HCT116 (cell line): ENCODE measurements at regions not wholly inside any gene's neighbourhood (a gene's known extent, or its start where the extent isn't known, plus 50 kb on each side); places are given as distances from the start of the nearest gene placed in this dataset.

Experiments used
- ATAC-seq: fragments of 200-7000 bp; cut with Tn5 transposase; 2 replicates; pipeline ENCODE4 v1.9.1; 2020; ENCODE audit warnings: mild to moderate bottlenecking, moderate library complexity
- BruUV-seq: library from RNA; stranded (reverse); fragments of 400-500 nt; replicated peaks from 2 replicates; lab custom pipeline; 2021; lab: Mats Ljungman, UMichigan
- CTCF ChIA-PET: fragments of 300-600 bp; sonication (Branson Sonifier 250); formaldehyde crosslinking; loops from one replicate; lab custom pipeline; 2021; ENCODE audit warnings: antibody characterized with exemption; lab: Charles Lee
- POLR2A ChIA-PET: fragments of 300-600, 350-600 bp; sonication (Branson Sonifier 250); formaldehyde crosslinking; loops from one replicate; lab custom pipeline; 2021; ENCODE audit warnings: antibody characterized with exemption; lab: Charles Lee
- RAD21 ChIA-PET, 2 experiments: fragments of 300-600 bp; sonication (Branson Sonifier 250); formaldehyde crosslinking; loops; one replicate each; lab custom pipeline; 2023; ENCODE audit warnings: low total read pairs in 2 of 2; ENCODE audit not compliant: uncharacterized antibody in 2 of 2, unreplicated experiment in 2 of 2, low non-redundant PET in 1 of 2; lab: Charles Lee
- DNase-seq: peaks from one replicate; pipeline ENCODE4 v3.0.0-alpha.2; 2010; ENCODE audit warnings: low read depth, low spot score
- H2AFZ ChIP-seq: fragments of 200-600 bp; shearing (Covaris generic), sonication (generic); 2 replicates; pipeline ENCODE4 v1.6.1; 2017; ENCODE audit warnings: low read depth, mixed run types, mixed read lengths, antibody characterized with exemption, low read length; ENCODE audit not compliant: poor library complexity, severe bottlenecking
- H3K27ac ChIP-seq: 2 replicates; pipeline ENCODE4 v1.5.1; 2012; ENCODE audit warnings: low read depth, low read length
- H3K27me3 ChIP-seq: fragments of 200-600 bp; sonication (generic); 2 replicates; pipeline ENCODE4 v1.6.1; 2016; ENCODE audit warnings: mixed run types, low read length, mixed read lengths; ENCODE audit not compliant: insufficient read depth
- H3K36me3 ChIP-seq, 2 experiments: fragments of 200-500 bp in 1 of 2; fragments of 200-600 bp in 1 of 2; sonication (Bioruptor generic) in 1 of 2; sonication (generic) in 1 of 2; 2 replicates each; pipeline versions ENCODE4 v1.5.1 to v1.6.1; 2014 to 2016; ENCODE audit warnings: low read length in 2 of 2, inconsistent platforms in 1 of 2, mixed read lengths in 1 of 2, mixed run types in 1 of 2; ENCODE audit not compliant: insufficient read depth in 2 of 2, control insufficient read depth in 1 of 2
- H3K4me1 ChIP-seq, 2 experiments: fragments of 200-600 bp in 1 of 2; sonication (generic) in 1 of 2; 2 replicates each; pipeline versions ENCODE4 v1.5.1 to v1.6.1; 2012 to 2017; ENCODE audit warnings: low read length in 2 of 2, inconsistent platforms in 1 of 2, mild to moderate bottlenecking in 1 of 2, mixed read lengths in 1 of 2, mixed run types in 1 of 2, moderate library complexity in 1 of 2; ENCODE audit not compliant: insufficient read depth in 2 of 2, control insufficient read depth in 1 of 2
- H3K4me2 ChIP-seq: fragments of 200-600 bp; sonication (generic); 2 replicates; pipeline ENCODE4 v1.6.1; 2017; ENCODE audit warnings: mixed run types, low read length, mixed read lengths
- H3K4me3 ChIP-seq, 2 experiments: fragments of 200-600 bp in 1 of 2; sonication (generic) in 1 of 2; replicated peaks in 1 of 2; 2 replicates each; pipeline ENCODE4 v1.5.1; 2011 to 2016; ENCODE audit warnings: low read length in 2 of 2, control low read depth in 1 of 2, low read depth in 1 of 2, mild to moderate bottlenecking in 1 of 2, mixed read lengths in 1 of 2, mixed run types in 1 of 2
- H3K79me2 ChIP-seq: fragments of 200-600 bp; sonication (generic); 2 replicates; pipeline ENCODE4 v1.6.1; 2017; ENCODE audit warnings: mild to moderate bottlenecking, mixed run types, low read length, moderate library complexity, mixed read lengths; ENCODE audit not compliant: insufficient read depth
- H3K9ac ChIP-seq: fragments of 200-600 bp; sonication (generic); 2 replicates; pipeline ENCODE4 v1.6.1; 2016; ENCODE audit warnings: low read length, mixed read lengths
- H3K9me2 ChIP-seq: fragments of 200-600 bp; sonication (generic), shearing (Covaris generic); 2 replicates; pipeline ENCODE4 v1.6.1; 2017; ENCODE audit warnings: mixed run types, mild to moderate bottlenecking, moderate library complexity; ENCODE audit not compliant: insufficient read depth
- H3K9me3 ChIP-seq, 2 experiments: fragments of 200-500 bp in 1 of 2; fragments of 200-600 bp in 1 of 2; sonication (Bioruptor generic) in 1 of 2; sonication (generic) in 1 of 2; 2 replicates each; pipeline ENCODE4 v1.6.1; 2014 to 2017; ENCODE audit warnings: low read length in 2 of 2, mixed read lengths in 2 of 2, inconsistent platforms in 1 of 2, low read depth in 1 of 2, mild to moderate bottlenecking in 1 of 2, mixed run types in 1 of 2, moderate library complexity in 1 of 2; ENCODE audit not compliant: control insufficient read depth in 1 of 2, insufficient read depth in 1 of 2
- H4K20me1 ChIP-seq: fragments of 200-600 bp; sonication (generic), shearing (Covaris generic); 2 replicates; pipeline ENCODE4 v1.6.1; 2017; ENCODE audit warnings: mixed run types, mild to moderate bottlenecking, moderate library complexity; ENCODE audit not compliant: insufficient read depth
- CBX3 ChIP-seq: IDR thresholded peaks from 2 replicates; pipeline ENCODE4 v1.6.1; 2012; ENCODE audit warnings: low read depth
- CEBPB ChIP-seq: IDR thresholded peaks from 2 replicates; pipeline ENCODE4 v1.6.1; 2012; ENCODE audit warnings: low read depth
- EZH2 ChIP-seq: fragments of 200-600 bp; sonication (generic); IDR thresholded peaks from 2 replicates; pipeline ENCODE4 v1.6.1; 2017; ENCODE audit warnings: antibody characterized with exemption, mixed run types
- EZH2phosphoT487 ChIP-seq: fragments of 200-600 bp; IDR thresholded peaks from 2 replicates; pipeline ENCODE4 v1.6.1; 2018; ENCODE audit warnings: antibody characterized with exemption, borderline replicate concordance
- FOSL1 ChIP-seq: IDR thresholded peaks from 2 replicates; pipeline ENCODE4 v1.6.1; 2012; ENCODE audit warnings: low read depth
- POLR2AphosphoS5 ChIP-seq: IDR thresholded peaks from 2 replicates; pipeline ENCODE4 v1.6.1; 2011; ENCODE audit warnings: mild to moderate bottlenecking, low read depth, low read length, moderate library complexity
- RAD21 ChIP-seq: IDR thresholded peaks from 2 replicates; pipeline ENCODE4 v1.6.1; 2012; ENCODE audit warnings: low read depth, mild to moderate bottlenecking
- SRF ChIP-seq: IDR thresholded peaks from 2 replicates; pipeline ENCODE4 v1.6.1; 2012; ENCODE audit warnings: low read depth
- TCF7L2 ChIP-seq: IDR thresholded peaks from 2 replicates; pipeline ENCODE4 v1.7.0; 2011; ENCODE audit warnings: borderline replicate concordance, inconsistent platforms; ENCODE audit not compliant: insufficient read depth, insufficient read length; ENCODE audit errors: extremely low read depth
- ZFX ChIP-seq: fragments of 450-650 bp; IDR thresholded peaks from 2 replicates; pipeline ENCODE4 v1.6.1; 2017
- ZNF274 ChIP-seq: fragments of 200-500 bp; sonication (Bioruptor generic); IDR thresholded peaks from 2 replicates; pipeline ENCODE4 v1.6.1; 2014; ENCODE audit warnings: mild to moderate bottlenecking, low read depth, low read length, inconsistent platforms
- intact Hi-C: fragments of 100-400 bp; cut with micrococcal nuclease; formaldehyde crosslinking; loops from 2 replicates; pipeline ENCODE4 v1.10.0; 2022
- TF ChIP-seq, protein P1 (sequence below): IDR thresholded peaks from 2 replicates; pipeline ENCODE4 v1.6.1; 2011; ENCODE audit warnings: mild to moderate bottlenecking, low read length, moderate library complexity; ENCODE audit not compliant: insufficient replicate concordance; ENCODE audit errors: extremely low read depth
- TF ChIP-seq, protein P2 (sequence below): IDR thresholded peaks from 2 replicates; pipeline ENCODE4 v1.6.1; 2012
- TF ChIP-seq, protein P3 (sequence below): IDR thresholded peaks from 2 replicates; pipeline ENCODE4 v1.6.1; 2012; ENCODE audit warnings: low read depth

DNA sequence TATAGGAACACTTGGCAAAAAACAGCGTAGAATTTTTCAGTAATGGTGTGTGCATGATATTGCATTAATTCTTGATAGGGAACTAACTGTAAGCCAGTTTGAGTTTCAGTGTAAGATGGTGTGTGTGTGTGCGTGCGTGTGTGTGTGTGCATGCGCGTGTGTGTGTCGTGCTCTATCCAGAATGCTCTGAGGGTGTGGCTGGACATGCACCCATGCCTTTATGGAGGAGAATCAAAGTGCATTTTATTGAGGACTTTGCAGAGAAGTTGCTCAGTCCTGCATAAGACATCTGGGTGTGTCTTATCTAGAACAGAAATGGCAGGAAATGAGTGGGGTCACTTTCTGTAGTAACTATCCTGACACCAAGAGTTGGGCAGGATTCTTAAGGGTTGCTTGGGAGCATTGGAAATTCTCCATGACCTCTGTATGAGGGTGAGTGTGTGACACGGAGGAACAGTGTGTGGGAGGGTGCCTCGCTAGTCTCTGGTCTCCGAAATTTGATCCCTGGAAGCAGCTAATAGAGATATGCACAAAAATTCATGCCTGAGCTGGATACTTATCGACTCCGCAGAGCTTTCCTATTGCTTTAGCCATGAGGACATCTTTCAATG is 252.2 kb downstream of the TSHZ3 start:
- H3K4me1 ChIP-seq = no peaks in the 10 kb centered on the region
- intact Hi-C loops = no loop called here
- no peak overlapping the region for H3K27ac ChIP-seq
- RAD21 ChIA-PET = no interaction called here
- TF ChIP-seq EZH2 (no peak), SRF (no peak), CBX3 (no peak), EZH2phosphoT487 (no peak), POLR2AphosphoS5 (no peak), ZNF274 (no peak), FOSL1 (no peak), CEBPB (no peak), TCF7L2 (no peak), ZFX (no peak), RAD21 (no peak)
- TF ChIP-seq, protein P1, sequence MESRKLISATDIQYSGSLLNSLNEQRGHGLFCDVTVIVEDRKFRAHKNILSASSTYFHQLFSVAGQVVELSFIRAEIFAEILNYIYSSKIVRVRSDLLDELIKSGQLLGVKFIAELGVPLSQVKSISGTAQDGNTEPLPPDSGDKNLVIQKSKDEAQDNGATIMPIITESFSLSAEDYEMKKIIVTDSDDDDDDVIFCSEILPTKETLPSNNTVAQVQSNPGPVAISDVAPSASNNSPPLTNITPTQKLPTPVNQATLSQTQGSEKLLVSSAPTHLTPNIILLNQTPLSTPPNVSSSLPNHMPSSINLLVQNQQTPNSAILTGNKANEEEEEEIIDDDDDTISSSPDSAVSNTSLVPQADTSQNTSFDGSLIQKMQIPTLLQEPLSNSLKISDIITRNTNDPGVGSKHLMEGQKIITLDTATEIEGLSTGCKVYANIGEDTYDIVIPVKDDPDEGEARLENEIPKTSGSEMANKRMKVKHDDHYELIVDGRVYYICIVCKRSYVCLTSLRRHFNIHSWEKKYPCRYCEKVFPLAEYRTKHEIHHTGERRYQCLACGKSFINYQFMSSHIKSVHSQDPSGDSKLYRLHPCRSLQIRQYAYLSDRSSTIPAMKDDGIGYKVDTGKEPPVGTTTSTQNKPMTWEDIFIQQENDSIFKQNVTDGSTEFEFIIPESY = no peak
- TF ChIP-seq, protein P2, sequence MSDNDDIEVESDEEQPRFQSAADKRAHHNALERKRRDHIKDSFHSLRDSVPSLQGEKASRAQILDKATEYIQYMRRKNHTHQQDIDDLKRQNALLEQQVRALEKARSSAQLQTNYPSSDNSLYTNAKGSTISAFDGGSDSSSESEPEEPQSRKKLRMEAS = no peak
- TF ChIP-seq, protein P3, sequence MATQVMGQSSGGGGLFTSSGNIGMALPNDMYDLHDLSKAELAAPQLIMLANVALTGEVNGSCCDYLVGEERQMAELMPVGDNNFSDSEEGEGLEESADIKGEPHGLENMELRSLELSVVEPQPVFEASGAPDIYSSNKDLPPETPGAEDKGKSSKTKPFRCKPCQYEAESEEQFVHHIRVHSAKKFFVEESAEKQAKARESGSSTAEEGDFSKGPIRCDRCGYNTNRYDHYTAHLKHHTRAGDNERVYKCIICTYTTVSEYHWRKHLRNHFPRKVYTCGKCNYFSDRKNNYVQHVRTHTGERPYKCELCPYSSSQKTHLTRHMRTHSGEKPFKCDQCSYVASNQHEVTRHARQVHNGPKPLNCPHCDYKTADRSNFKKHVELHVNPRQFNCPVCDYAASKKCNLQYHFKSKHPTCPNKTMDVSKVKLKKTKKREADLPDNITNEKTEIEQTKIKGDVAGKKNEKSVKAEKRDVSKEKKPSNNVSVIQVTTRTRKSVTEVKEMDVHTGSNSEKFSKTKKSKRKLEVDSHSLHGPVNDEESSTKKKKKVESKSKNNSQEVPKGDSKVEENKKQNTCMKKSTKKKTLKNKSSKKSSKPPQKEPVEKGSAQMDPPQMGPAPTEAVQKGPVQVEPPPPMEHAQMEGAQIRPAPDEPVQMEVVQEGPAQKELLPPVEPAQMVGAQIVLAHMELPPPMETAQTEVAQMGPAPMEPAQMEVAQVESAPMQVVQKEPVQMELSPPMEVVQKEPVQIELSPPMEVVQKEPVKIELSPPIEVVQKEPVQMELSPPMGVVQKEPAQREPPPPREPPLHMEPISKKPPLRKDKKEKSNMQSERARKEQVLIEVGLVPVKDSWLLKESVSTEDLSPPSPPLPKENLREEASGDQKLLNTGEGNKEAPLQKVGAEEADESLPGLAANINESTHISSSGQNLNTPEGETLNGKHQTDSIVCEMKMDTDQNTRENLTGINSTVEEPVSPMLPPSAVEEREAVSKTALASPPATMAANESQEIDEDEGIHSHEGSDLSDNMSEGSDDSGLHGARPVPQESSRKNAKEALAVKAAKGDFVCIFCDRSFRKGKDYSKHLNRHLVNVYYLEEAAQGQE = no peak
- H3K27me3 ChIP-seq = no peaks in the 10 kb centered on the region
- H4K20me1 ChIP-seq = no peaks in the 10 kb centered on the region
- BruUV-seq = no TSS peak
- no peak overlapping the region for H3K9ac ChIP-seq
- no peak overlapping the region for H2AFZ ChIP-seq
- CTCF ChIA-PET = no interaction called here
- peaks cover 16 to 56% of the 10 kb centered on the region in 2 experiments; a peak in 2 of 4 replicates for H3K9me3 ChIP-seq
- H3K9me2 ChIP-seq = no peaks in the 10 kb centered on the region
- H3K4me2 ChIP-seq = no peak overlapping the region
- no peaks in the 10 kb centered on the region for H3K79me2 ChIP-seq
- DNase-seq (no peak), ATAC-seq (no peak)
- H3K4me3 ChIP-seq = no peak overlapping the region
- H3K36me3 ChIP-seq = no peaks in the 10 kb centered on the region
- POLR2A ChIA-PET = no interaction called here
